ENCODE measurements at regions not wholly inside any gene's neighbourhood (a gene's known extent, or its start where the extent isn't known, plus 50 kb on each side); places are given as distances from the start of the nearest gene placed in this dataset.

DNA sequence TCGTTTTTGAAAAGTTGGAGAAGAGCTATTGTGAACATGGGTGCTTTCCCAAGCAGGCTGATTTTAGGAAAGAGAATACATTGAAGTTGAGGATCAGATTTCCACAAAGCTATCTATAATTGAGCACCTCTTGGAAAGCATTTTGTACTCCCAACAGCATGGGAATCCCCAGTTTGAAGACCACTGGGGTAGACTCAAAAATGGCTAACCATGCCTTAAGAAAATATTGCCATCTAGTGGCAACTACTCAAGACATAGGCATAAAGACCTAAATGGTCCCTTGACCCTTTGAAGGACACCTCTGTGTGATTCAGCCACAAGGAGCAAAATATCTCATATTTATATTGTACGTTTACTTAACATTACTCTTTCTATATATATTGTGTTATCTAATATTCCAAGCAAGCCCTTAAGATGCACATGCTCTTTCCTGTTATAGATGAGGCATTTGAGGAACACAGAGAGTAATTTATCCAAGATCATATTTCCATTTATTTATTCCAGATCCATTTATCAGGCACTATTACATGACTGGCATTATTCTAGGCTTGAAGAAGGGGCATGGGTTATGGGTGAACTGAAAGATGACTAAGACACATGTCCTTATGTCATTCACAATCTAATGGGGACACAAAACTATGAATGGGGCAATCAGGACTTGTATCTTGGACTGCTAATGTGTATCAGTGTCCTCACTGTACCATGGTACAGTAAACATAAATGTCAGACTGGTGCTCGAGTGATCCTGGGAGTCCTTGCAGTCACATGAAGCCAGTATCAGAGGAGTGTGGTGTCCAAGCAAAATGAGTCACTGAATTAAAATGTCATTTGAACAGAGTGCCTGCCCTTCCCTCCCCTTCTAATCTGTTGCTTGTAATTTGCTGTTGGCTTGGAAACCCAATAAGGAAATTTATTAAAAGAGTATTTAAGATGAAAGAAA, 121.0 kb upstream of the XPO1 start:
- no peak for TF ChIP-seq EZH2phosphoT487 (conservative IDR thresholded peaks at IDR 0.05; ENCODE audit: low read length)
- TF ChIP-seq, protein P1, sequence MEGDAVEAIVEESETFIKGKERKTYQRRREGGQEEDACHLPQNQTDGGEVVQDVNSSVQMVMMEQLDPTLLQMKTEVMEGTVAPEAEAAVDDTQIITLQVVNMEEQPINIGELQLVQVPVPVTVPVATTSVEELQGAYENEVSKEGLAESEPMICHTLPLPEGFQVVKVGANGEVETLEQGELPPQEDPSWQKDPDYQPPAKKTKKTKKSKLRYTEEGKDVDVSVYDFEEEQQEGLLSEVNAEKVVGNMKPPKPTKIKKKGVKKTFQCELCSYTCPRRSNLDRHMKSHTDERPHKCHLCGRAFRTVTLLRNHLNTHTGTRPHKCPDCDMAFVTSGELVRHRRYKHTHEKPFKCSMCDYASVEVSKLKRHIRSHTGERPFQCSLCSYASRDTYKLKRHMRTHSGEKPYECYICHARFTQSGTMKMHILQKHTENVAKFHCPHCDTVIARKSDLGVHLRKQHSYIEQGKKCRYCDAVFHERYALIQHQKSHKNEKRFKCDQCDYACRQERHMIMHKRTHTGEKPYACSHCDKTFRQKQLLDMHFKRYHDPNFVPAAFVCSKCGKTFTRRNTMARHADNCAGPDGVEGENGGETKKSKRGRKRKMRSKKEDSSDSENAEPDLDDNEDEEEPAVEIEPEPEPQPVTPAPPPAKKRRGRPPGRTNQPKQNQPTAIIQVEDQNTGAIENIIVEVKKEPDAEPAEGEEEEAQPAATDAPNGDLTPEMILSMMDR (IDR thresholded peaks at IDR 0.05; ENCODE audit: insufficient read depth, low read length, poor library complexity, severe bottlenecking), result peak; percentile 42
